Activated CD8-positive, alpha-beta memory T cell treated with anti-CD3 and anti-CD28 coated beads, Interleukin-2, amount 10 ng/mL, durations not matched to agents 7 days and 5 days (primary cell): ENCODE measurements at regions not wholly inside any gene's neighbourhood (a gene's known extent, or its start where the extent isn't known, plus 50 kb on each side); places are given as distances from the start of the nearest gene placed in this dataset.

Experiments used
- ATAC-seq: fragments of 150-1000 bp; cut with Tn5 transposase; one replicate; pipeline ENCODE4 v1.10.0; 2021; ENCODE audit warnings: moderate library complexity
- CTCF ChIA-PET: fragments of 350-600 bp; sonication (Branson Sonifier 250); formaldehyde crosslinking; loops from one replicate; lab custom pipeline; 2021; ENCODE audit warnings: antibody characterized with exemption; lab: Charles Lee
- DNase-seq: peaks from one replicate; pipeline ENCODE4 v3.0.0-alpha.2; 2020
- H3K27ac Mint-ChIP-seq: one replicate; pipeline ENCODE4 v1.8.0; 2021; ENCODE audit warnings: mild to moderate bottlenecking, mixed read lengths
- H3K27me3 Mint-ChIP-seq: one replicate; pipeline ENCODE4 v1.8.0; 2021; ENCODE audit warnings: mixed read lengths
- H3K36me3 Mint-ChIP-seq: one replicate; pipeline ENCODE4 v1.8.0; 2021; ENCODE audit warnings: mild to moderate bottlenecking, mixed read lengths
- H3K4me1 Mint-ChIP-seq: one replicate; pipeline ENCODE4 v1.8.0; 2021; ENCODE audit warnings: mixed read lengths
- H3K4me3 Mint-ChIP-seq: one replicate; pipeline ENCODE4 v1.8.0; 2021; ENCODE audit warnings: mild to moderate bottlenecking, moderate library complexity, mixed read lengths
- H3K9me3 Mint-ChIP-seq: one replicate; pipeline ENCODE4 v1.8.0; 2022; ENCODE audit warnings: low read depth, mixed read lengths

GRCh38 chr16:65665586-65665985 is 543.7 kb upstream of the CDH11 start:
- Mint-ChIP-seq H3K27me3 (no peaks in the 10 kb centered on the region), H3K4me1 (no peaks in the 10 kb centered on the region), H3K4me3 (no peak overlapping the region), H3K27ac (no peak overlapping the region), H3K36me3 (no peaks in the 10 kb centered on the region), H3K9me3 (peaks cover 8% of the 10 kb centered on the region)
- CTCF ChIA-PET: no interaction called here
- ATAC-seq: no peak
- no peak for DNase-seq

- H3K4me3 Mint-ChIP-seq: no peak overlapping the region
- H3K4me1 Mint-ChIP-seq: no peaks in the 10 kb centered on the region
- DNase-seq: no peak
- no peak overlapping the region for H3K27ac Mint-ChIP-seq
- H3K27me3 Mint-ChIP-seq: no peaks in the 10 kb centered on the region
- CTCF ChIA-PET: no interaction called here
- H3K9me3 Mint-ChIP-seq: peaks cover 8% of the 10 kb centered on the region
- no peak for ATAC-seq
- no peaks in the 10 kb centered on the region for H3K36me3 Mint-ChIP-seq
Measured at GRCh38 chr16:65663774-65664173, 541.9 kb upstream of the CDH11 start.

GRCh38 chr16:65662256-65662655 is 540.4 kb upstream of the CDH11 start:
- DNase-seq: no peak
- no peaks in the 10 kb centered on the region for H3K27me3 Mint-ChIP-seq
- ATAC-seq: no peak
- peaks cover 8% of the 10 kb centered on the region for H3K9me3 Mint-ChIP-seq
- H3K4me3 Mint-ChIP-seq: no peak overlapping the region
- no peak overlapping the region for H3K27ac Mint-ChIP-seq
- CTCF ChIA-PET: no interaction called here
- H3K4me1 Mint-ChIP-seq: no peaks in the 10 kb centered on the region
- no peaks in the 10 kb centered on the region for H3K36me3 Mint-ChIP-seq

GRCh38 chr16:65661558-65661957 is 539.7 kb upstream of the CDH11 start:
- CTCF ChIA-PET: interaction anchor here (0.5 to 1.4 kb wide), 2 partner anchors 11 to 42 kb away, joined by 3 to 4 read pairs; no protein-coding TSS in a partner anchor
- DNase-seq (no peak), ATAC-seq (no peak)
- H3K36me3 Mint-ChIP-seq: no peaks in the 10 kb centered on the region
- H3K4me3 Mint-ChIP-seq: no peak overlapping the region
- no peaks in the 10 kb centered on the region for H3K27me3 Mint-ChIP-seq
- no peak overlapping the region for H3K27ac Mint-ChIP-seq
- no peaks in the 10 kb centered on the region for H3K4me1 Mint-ChIP-seq
- peaks cover 8% of the 10 kb centered on the region for H3K9me3 Mint-ChIP-seq

- peaks cover 8% of the 10 kb centered on the region for H3K9me3 Mint-ChIP-seq
- H3K4me1 Mint-ChIP-seq: no peaks in the 10 kb centered on the region
- DNase-seq: no peak
- H3K4me3 Mint-ChIP-seq: no peak overlapping the region
- H3K27ac Mint-ChIP-seq: no peak overlapping the region
- ATAC-seq: no peak
- no peaks in the 10 kb centered on the region for H3K36me3 Mint-ChIP-seq
- CTCF ChIA-PET: interaction anchor here (1.4 kb wide), 1 partner anchor 13 kb away, joined by 4 read pairs; no protein-coding TSS in a partner anchor
- H3K27me3 Mint-ChIP-seq: no peaks in the 10 kb centered on the region
Measured at GRCh38 chr16:65660390-65660789, 538.5 kb upstream of the CDH11 start.

GRCh38 chr16:65659758-65660157 is 537.9 kb upstream of the CDH11 start:
- Mint-ChIP-seq H3K9me3 (peaks cover 8% of the 10 kb centered on the region), H3K36me3 (no peaks in the 10 kb centered on the region), H3K27ac (no peak overlapping the region), H3K4me3 (no peak overlapping the region), H3K4me1 (no peaks in the 10 kb centered on the region), H3K27me3 (no peaks in the 10 kb centered on the region)
- ATAC-seq: no peak
- no peak for DNase-seq
- CTCF ChIA-PET: no interaction called here

GRCh38 chr16:65658787-65659220 is 536.9 kb upstream of the CDH11 start:
- H3K27me3 Mint-ChIP-seq: no peaks in the 10 kb centered on the region
- H3K9me3 Mint-ChIP-seq: peaks cover 6% of the 10 kb centered on the region
- H3K4me3 Mint-ChIP-seq: no peak overlapping the region
- H3K27ac Mint-ChIP-seq: no peak overlapping the region
- ATAC-seq: no peak
- H3K36me3 Mint-ChIP-seq: no peaks in the 10 kb centered on the region
- no peaks in the 10 kb centered on the region for H3K4me1 Mint-ChIP-seq
- CTCF ChIA-PET: no interaction called here
- DNase-seq: no peak

- Mint-ChIP-seq H3K27me3 (no peaks in the 10 kb centered on the region), H3K9me3 (peaks cover 2% of the 10 kb centered on the region), H3K4me1 (no peaks in the 10 kb centered on the region), H3K27ac (no peak overlapping the region), H3K4me3 (no peak overlapping the region), H3K36me3 (no peaks in the 10 kb centered on the region)
- ATAC-seq (no peak), DNase-seq (no peak)
- CTCF ChIA-PET: no interaction called here
Measured at GRCh38 chr16:65658349-65658748, 536.5 kb upstream of the CDH11 start.

GRCh38 chr16:65657556-65657955 is 535.7 kb upstream of the CDH11 start:
- H3K27ac Mint-ChIP-seq: no peak overlapping the region
- H3K4me3 Mint-ChIP-seq: no peak overlapping the region
- CTCF ChIA-PET: no interaction called here
- H3K4me1 Mint-ChIP-seq: no peaks in the 10 kb centered on the region
- no peaks in the 10 kb centered on the region for H3K9me3 Mint-ChIP-seq
- ATAC-seq (no peak), DNase-seq (no peak)
- H3K27me3 Mint-ChIP-seq: no peaks in the 10 kb centered on the region
- H3K36me3 Mint-ChIP-seq: no peaks in the 10 kb centered on the region

GRCh38 chr16:65657071-65657494 is 535.2 kb upstream of the CDH11 start:
- Mint-ChIP-seq H3K4me1 (no peaks in the 10 kb centered on the region), H3K36me3 (no peaks in the 10 kb centered on the region), H3K9me3 (no peaks in the 10 kb centered on the region), H3K27me3 (no peaks in the 10 kb centered on the region), H3K4me3 (no peak overlapping the region), H3K27ac (no peak overlapping the region)
- DNase-seq (no peak), ATAC-seq (no peak)
- CTCF ChIA-PET: no interaction called here

GRCh38 chr16:65655802-65656201 is 533.9 kb upstream of the CDH11 start:
- CTCF ChIA-PET: no interaction called here
- DNase-seq: no peak
- no peaks in the 10 kb centered on the region for H3K4me1 Mint-ChIP-seq
- H3K9me3 Mint-ChIP-seq: no peaks in the 10 kb centered on the region
- H3K27me3 Mint-ChIP-seq: no peaks in the 10 kb centered on the region
- no peak for ATAC-seq
- H3K27ac Mint-ChIP-seq: no peak overlapping the region
- no peak overlapping the region for H3K4me3 Mint-ChIP-seq
- no peaks in the 10 kb centered on the region for H3K36me3 Mint-ChIP-seq

- no peaks in the 10 kb centered on the region for H3K9me3 Mint-ChIP-seq
- ATAC-seq: no peak
- H3K27ac Mint-ChIP-seq: no peak overlapping the region
- DNase-seq: no peak
- H3K36me3 Mint-ChIP-seq: no peaks in the 10 kb centered on the region
- no peak overlapping the region for H3K4me3 Mint-ChIP-seq
- CTCF ChIA-PET: no interaction called here
- no peaks in the 10 kb centered on the region for H3K27me3 Mint-ChIP-seq
- no peaks in the 10 kb centered on the region for H3K4me1 Mint-ChIP-seq
Measured at GRCh38 chr16:65648101-65648500, 526.2 kb upstream of the CDH11 start.

GRCh38 chr16:65644821-65645220 is 523.0 kb upstream of the CDH11 start:
- ATAC-seq (no peak), DNase-seq (no peak)
- H3K36me3 Mint-ChIP-seq: no peaks in the 10 kb centered on the region
- H3K27me3 Mint-ChIP-seq: no peaks in the 10 kb centered on the region
- peaks cover 3% of the 10 kb centered on the region for H3K9me3 Mint-ChIP-seq
- no peak overlapping the region for H3K4me3 Mint-ChIP-seq
- CTCF ChIA-PET: no interaction called here
- H3K27ac Mint-ChIP-seq: no peak overlapping the region
- H3K4me1 Mint-ChIP-seq: no peaks in the 10 kb centered on the region

GRCh38 chr16:65641762-65642289 is 520.0 kb upstream of the CDH11 start:
- no peak for DNase-seq
- Mint-ChIP-seq H3K4me3 (no peak overlapping the region), H3K27ac (no peak overlapping the region), H3K36me3 (no peaks in the 10 kb centered on the region), H3K27me3 (no peaks in the 10 kb centered on the region), H3K4me1 (no peaks in the 10 kb centered on the region), H3K9me3 (peaks cover 3% of the 10 kb centered on the region)
- ATAC-seq: no peak
- CTCF ChIA-PET: no interaction called here
